Stimulated activated CD8-positive, alpha-beta memory T cell treated with anti-CD3 and anti-CD28 coated beads, Interleukin-4, amount 100 ng/mL, for 48 hours (primary cell): ENCODE measurements at regions not wholly inside any gene's neighbourhood (a gene's known extent, or its start where the extent isn't known, plus 50 kb on each side); places are given as distances from the start of the nearest gene placed in this dataset.

Experiments used
- DNase-seq: peaks from one replicate; pipeline ENCODE4 v3.0.0-alpha.2; 2020

GRCh38 chr17:68812876-68813584, 142.2 kb downstream of the ABCA8 start:
- DNase-seq: no peak

GRCh38 chr17:68809148-68809547, 146.0 kb downstream of the ABCA8 start:
- DNase-seq: no peak

DNA sequence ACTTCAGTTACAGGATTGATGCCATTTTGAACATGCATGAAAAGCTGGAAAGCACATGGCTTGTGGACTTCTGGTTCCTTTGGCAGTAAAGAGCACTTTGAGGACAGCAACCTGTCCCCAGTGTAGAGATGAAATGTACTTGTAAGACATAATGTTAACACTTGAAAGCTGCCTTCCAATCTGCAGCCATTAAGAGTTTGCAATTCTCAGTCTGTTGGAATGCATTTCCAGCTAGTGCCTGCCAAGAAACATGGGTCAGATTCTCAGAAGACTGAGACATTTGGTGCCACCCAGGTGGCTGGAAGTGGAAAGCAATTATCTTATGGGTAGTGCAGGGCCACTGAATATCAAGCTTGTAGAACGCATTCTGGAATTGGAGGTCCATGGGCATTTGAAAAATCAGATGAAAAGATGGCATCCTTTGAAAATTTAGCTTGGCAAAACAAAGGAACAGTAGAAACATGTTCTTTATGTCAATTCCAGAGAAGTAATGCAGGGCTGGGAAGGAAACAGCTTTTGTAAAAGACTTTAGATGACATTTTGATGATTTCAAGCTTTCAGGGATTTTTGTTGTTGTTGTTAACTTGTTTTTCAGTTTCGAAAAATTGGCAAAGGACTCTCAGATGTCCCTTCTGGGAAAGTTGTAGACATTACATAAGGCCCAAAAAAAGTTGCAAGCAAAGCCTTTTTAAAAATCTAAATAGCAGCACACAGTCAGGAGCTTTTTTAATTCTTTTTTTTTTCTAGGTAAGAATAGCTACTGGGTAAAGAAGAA, 147.0 kb downstream of the ABCA8 start:
- DNase-seq: no peak

GRCh38 chr17:68805609-68806008, 149.6 kb downstream of the ABCA8 start:
- DNase-seq: no peak

GRCh38 chr17:68804777-68805520, 150.2 kb downstream of the ABCA8 start:
- no peak for DNase-seq

- DNase-seq: no peak
Measured at GRCh38 chr17:68803164-68803929, 151.8 kb downstream of the ABCA8 start.

DNA sequence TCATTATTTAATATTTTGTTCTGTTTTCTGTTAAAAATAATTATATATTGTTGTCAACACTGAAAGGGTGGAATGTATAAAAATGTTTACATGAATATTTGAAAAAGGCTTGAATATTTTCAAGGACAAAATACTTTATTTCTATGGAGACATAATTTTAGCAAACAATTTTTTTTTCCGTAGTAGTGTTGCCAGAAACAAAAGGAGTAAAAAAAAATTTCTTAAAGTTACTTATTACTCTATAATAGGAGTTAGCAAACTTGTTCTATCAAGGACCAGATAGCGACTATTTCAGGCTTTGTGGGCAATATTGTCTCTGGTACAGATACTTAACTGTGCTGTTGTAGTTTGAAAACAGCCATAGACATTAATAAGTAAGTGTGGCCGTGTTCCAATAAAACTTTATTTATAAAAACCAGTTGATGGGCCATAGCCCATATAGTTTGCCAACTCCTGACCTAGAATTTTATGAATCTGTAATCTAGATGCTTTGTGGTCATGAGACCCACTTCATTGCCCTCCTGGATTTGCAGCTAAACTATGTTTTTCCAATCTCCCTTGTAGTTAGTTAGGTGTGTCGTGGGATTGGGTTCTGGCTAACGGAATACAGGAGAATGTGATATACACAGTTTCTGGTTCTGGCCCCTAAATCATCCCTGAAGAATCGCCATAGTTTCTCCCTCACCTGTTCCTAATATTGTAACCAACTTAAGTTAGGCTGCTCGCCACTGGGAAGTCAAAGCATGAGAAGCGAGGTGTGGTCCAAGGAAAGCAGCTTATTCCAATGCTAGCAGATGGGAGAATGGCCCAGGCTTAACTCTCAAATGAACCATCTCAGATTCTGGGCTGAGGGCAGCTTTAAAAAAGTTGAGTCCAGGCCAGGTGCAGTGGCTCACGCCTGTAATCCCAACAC, 153.6 kb downstream of the ABCA8 start:
- DNase-seq: no peak

DNA sequence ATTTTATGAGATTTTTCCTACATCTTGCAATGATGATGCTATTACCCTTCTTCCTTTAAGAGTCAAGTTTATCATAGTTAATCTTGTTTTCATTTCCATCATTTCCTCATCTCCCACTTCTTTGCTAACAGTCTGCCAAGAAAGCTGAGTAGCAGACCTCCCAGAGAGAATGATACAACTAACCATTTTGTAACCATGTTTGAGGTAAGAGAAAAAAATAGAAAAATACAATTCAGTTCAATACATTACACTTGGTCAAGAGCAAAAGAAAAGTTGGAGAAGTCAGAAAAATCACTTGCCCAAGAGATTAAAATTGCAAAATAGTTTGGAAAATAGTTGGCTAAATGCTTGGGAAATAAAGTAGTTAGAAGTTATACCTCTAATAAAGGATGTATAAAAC, 154.4 kb downstream of the ABCA8 start:
- DNase-seq: no peak

DNA sequence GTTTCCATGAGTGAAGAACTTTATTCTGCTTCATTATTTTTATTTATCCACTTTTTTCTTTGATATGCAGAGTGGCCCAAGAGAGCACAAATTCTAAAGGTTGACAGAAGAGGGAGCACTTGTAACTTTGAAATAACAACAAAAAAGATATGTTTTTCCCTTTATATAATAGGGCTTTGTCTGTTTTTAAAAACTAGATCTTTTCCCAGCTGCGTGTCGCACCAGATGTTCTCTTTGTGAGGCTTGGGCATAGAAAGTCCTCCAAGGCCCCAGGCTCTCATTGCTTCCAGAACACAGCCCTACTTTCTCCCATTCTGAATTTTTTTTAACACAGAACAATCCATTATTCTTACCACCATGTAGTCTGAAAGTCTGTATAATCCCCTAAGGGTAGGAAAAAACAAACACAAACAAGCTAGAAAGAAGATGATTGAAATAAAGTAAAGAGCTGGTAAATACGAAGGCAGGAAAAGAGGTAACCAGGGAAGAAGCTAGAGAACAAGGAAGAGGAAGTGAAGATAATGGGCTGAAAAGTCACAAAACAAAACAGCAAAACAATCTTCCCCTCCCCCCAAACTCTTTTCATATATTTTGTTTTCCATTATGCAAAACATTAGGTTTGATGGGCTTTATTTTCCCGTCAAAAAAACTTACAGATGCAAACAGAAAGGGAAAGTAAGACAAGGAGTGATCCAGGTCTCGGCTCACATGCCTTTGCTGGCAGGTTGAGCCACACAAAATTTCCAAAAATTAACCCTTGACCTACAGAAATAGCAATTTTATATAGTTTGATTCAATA, 160.4 kb downstream of the ABCA8 start:
- DNase-seq: no peak

DNA sequence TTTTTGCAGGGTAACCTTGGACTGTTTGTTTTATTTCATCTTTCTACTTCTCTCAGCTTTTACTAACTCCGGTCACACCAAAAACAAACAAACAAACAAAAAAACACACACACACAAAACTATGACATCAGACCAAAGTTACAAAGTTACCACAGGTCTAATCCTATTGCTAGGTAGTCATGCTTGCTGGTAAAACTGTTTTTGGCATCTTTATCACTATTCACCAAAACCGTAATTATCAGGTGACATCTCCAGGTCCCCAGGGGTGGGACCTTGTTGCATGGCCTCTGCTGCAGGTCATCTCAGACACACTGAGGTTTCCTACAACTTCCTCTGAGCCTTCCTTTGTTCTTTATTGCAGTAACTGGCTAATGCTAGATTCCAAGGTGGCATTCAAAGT, 162.3 kb downstream of the ABCA8 start:
- DNase-seq: no peak

GRCh38 chr17:68792042-68792685, 163.0 kb downstream of the ABCA8 start:
- DNase-seq: no peak

GRCh38 chr17:68790931-68791330, 164.3 kb downstream of the ABCA8 start:
- no peak for DNase-seq

DNA sequence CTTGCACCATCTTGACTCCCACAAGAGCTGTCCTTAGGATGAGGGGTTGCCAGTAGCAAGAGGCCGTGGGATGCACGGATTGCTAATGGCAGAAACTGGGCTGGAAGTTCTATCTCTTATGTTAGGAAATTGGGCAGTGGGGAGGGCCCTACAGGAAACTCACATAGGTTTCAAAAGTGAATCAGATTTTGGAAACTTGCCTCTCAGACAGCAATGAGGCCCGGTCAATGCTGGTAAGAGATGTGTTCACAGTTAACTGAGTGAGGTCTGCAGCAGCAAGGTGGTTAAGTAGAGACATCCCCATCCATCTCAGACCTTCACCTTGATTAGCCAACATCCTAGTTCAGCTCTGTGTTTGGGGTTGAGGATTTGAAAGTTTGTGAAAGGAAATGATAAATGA, 164.7 kb downstream of the ABCA8 start:
- DNase-seq: no peak

DNA sequence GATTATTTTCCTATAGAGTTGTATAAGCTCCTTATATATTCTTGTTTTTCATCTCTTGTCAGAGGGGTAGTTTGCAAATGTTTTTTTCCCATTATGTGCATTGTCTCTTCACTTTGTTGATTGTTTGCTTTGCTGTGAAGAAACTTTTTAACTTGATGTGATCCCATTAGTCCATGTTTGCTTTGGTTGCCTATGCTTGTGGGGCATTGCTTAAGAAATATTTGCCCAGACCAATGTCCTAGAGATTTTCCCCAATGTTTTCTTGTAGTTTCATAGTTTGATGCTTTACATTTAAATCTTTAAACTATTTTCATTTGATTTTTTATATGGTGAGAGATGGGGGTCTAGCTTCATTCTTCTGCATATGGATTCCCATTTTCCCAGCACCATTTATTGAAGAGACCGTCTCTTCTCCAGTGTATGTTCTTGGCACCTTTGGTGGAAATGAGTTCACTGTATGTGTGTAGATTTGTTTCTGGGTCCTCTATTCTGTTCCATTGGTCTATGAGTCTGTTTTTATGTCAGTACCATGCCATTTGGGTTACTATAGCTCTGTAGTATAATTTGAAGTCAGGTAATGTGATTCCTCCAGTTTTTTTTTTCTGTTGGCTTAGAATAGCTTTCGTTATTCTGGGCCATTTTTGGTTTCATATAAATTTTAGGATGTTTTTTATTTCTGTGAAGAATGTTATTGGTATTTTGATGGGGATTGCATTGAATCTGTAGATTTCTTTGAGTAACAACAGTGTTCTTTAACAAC, 165.8 kb downstream of the ABCA8 start:
- DNase-seq: no peak

DNA sequence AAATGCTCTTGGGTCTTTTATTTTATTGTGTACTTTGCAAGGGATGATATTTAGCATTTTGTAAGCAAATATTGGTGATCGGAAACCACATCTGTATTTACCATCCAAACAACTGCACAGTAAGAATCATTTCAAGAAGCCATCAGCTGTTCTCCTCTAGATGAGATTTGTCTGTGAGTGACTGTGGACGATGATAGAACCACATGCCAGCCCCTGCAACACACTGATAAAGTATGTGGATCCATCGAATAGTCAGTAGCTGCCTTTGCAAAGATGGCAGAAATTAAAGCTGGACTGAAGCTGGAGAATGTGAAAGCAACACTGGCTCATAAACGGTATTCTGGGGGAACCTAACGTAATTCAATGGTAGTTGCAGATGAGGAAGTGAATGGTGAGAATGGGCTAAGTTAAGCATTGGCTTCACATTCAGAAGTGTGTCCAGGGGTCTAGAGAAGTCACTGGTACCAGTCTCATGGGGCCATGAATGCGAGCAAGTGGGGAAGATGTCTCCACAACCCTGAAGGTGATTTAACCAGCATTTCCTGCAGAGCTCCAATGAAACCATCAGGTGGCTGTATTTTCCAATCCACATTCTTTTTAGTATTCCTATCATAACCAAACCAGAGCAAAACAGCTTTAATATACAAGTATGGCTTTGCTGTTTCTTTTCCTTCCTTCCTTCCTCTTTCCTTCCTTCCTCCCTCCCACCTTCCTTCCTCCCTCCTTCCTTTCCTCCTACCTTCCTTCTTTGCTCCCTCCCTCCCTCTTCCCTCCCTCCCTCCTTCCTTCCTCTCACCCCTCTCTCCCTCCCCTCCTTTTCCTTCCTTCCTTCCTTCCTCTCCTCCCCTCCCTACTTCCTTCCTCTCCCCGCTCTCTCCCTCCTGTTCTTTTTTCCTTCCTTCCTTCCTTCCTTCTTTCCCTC, 169.4 kb downstream of the ABCA8 start:
- no peak for DNase-seq

DNA sequence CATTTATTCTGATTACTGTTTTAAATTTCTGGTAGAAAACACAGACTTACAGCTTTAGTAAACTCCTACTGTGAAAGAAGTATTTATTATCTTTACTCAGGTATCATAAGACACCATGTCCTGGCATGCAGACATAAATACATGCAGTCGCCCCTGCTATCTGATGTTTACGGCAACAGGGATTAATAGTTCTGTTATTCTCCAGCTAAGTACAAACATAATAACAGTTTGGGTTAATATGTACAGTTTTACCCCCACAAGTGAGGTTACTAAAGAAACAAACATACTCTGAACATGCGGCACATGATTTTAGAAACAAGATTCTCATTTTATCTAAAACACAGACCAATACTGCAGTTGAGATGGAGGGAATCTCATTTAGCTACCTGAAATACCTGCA, 170.8 kb downstream of the ABCA8 start:
- DNase-seq: no peak

- DNase-seq: no peak
Measured at GRCh38 chr17:68783861-68784260, 171.3 kb downstream of the ABCA8 start.

DNA sequence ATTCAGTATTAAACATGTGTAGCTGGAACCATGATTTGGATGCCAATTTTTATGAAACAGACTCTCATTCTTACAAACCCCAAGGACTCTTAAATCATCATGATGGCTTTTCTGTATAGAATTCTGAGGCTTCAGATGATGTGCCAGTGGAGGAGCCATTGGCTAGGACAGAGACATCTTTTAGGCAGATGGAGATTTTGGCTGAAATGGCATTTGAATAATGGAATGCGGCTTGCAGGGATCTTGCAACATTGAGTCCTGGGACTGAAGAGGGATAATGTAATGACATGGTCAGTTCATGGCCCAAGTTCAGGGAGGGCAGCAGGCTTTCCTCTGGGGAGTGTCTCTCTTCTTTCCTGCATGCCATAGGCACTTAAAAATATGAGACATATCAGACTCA, 172.4 kb downstream of the ABCA8 start:
- DNase-seq: no peak

DNA sequence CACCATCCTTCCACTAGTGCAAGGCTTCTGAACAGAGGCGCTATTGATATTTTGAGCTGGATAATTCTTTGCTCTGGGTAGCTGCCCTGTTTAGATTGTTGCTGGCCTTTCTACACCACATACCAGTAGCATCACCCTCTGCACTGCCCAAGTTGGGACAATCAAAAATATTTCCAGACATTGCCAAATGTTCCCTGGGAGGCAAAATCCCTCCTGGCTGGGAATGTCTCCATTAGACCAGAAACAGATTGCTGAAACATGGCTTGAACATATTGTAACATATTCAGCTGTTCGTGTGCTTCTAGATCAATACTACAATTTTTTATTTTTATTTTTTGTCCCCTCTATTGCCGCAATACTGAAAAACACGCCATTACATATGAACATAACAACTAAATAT, 174.6 kb downstream of the ABCA8 start:
- DNase-seq: no peak
